GM21619 (cell line): ENCODE measurements at regions not wholly inside any gene's neighbourhood (a gene's known extent, or its start where the extent isn't known, plus 50 kb on each side); places are given as distances from the start of the nearest gene placed in this dataset.

Experiments used
- ATAC-seq: cut with Tn5 transposase; IDR thresholded peaks from one replicate; pipeline ENCODE4 v1.9.1; 2021; ENCODE audit not compliant: unreplicated experiment

- no peak for ATAC-seq
Observed at GRCh38 chr10:110373857-110374654, 69.3 kb upstream of the SMNDC1 start.

- no peak for ATAC-seq
Observed at GRCh38 chr10:110375121-110375520, 70.4 kb upstream of the SMNDC1 start.

GRCh38 chr10:110376021-110376766 lies 71.5 kb upstream of the SMNDC1 start:
- no peak for ATAC-seq

GRCh38 chr10:110376767-110377160 lies 72.0 kb upstream of the SMNDC1 start:
- ATAC-seq, result no peak

- no peak for ATAC-seq
Observed at GRCh38 chr10:110378006-110378405, 73.3 kb upstream of the SMNDC1 start.

- no peak for ATAC-seq
Observed at GRCh38 chr10:110378533-110379108, 73.9 kb upstream of the SMNDC1 start.

- ATAC-seq, result no peak
Observed at GRCh38 chr10:110379831-110380230, 75.1 kb upstream of the SMNDC1 start.

- no peak for ATAC-seq
Observed at GRCh38 chr10:110380293-110380692, 75.6 kb upstream of the SMNDC1 start.

GRCh38 chr10:110382695-110383094 lies 78.0 kb upstream of the SMNDC1 start:
- no peak for ATAC-seq

- ATAC-seq, result no peak
Observed at GRCh38 chr10:110387617-110387982, 82.9 kb upstream of the SMNDC1 start.

GRCh38 chr10:110387983-110388686 lies 83.4 kb upstream of the SMNDC1 start:
- ATAC-seq, result peak; percentile 80

- ATAC-seq, result no peak
Observed at GRCh38 chr10:110388687-110389052, 84.0 kb upstream of the SMNDC1 start.

- ATAC-seq, result no peak
Observed at GRCh38 chr10:110389255-110389654, 84.5 kb upstream of the SMNDC1 start.

GRCh38 chr10:110391541-110391940 lies 86.8 kb upstream of the SMNDC1 start:
- ATAC-seq, result no peak

GRCh38 chr10:110392121-110392520 lies 87.4 kb upstream of the SMNDC1 start:
- ATAC-seq, result no peak

GRCh38 chr10:110392868-110393740 lies 88.4 kb upstream of the SMNDC1 start:
- no peak for ATAC-seq

- ATAC-seq, result no peak
Observed at GRCh38 chr10:110393866-110394265, 89.1 kb upstream of the SMNDC1 start.

- ATAC-seq, result no peak
Observed at GRCh38 chr10:110394296-110394695, 89.6 kb upstream of the SMNDC1 start.

- no peak for ATAC-seq
Observed at GRCh38 chr10:110394898-110395297, 90.2 kb upstream of the SMNDC1 start.
